ENCODE measurements at regions not wholly inside any gene's neighbourhood (a gene's known extent, or its start where the extent isn't known, plus 50 kb on each side); places are given as distances from the start of the nearest gene placed in this dataset.
"Not testable (repeated sequence)": the region's sequence is repeated elsewhere in the genome, so short reads cannot be mapped to it uniquely, and the experiment has no call there.

DNA sequence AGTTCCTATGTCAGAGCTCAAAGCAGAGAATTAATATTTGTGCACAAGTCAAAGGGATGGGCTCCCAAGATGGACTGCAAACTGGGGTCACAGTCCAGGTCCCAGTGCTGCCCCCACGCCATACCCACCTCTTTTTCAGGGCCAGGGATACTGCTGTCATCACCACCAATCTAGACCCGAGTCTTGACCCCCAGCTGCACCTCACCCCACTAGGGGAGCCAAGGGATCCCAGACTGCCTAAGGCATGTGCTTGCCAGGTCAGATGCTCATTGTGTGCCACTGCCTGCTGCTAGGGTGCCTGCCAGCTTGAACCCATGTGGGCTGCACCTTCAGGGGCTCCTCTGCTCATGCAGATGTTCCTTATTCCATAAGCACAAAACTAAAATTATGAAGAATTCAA, 215.6 kb upstream of the NREP start:
- ChIA-PET POLR2A (no interaction called here), CTCF (no interaction called here)
- H3K4me1 Mint-ChIP-seq (ENCODE audit: low read depth) = no peaks in the 10 kb centered on the region
- no peak overlapping the region for H3K27ac Mint-ChIP-seq
- peaks cover 6% of the 10 kb centered on the region for H3K27me3 Mint-ChIP-seq (ENCODE audit: low read depth)
- H3K36me3 Mint-ChIP-seq (ENCODE audit: low read depth) = no peaks in the 10 kb centered on the region
- DNase-seq (no peak), ATAC-seq (no peak)
- no peaks in the 10 kb centered on the region for H3K9me3 Mint-ChIP-seq (ENCODE audit: insufficient read depth)
- H3K4me3 Mint-ChIP-seq = no peak overlapping the region

DNA sequence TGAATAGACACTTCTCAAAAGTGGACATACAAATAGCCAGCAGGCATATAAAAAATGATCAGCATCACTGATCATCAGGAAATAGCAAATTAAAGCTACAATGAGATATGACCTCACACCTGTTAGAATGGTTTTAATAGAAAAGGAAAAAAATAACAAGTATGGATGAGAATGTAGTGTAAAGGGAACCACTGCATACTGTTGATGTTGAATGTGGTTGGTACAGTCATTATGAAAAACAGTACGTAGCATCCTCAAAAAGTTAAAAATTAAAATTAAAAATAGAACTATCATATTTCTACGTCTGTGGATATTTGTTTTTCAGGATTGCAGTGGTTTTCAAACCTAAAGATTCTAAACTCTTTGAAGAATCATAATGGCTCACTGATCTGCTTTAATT, 215.1 kb upstream of the NREP start:
- ATAC-seq (no peak), DNase-seq (no peak)
- H3K4me3 Mint-ChIP-seq = no peak overlapping the region
- H3K9me3 Mint-ChIP-seq (ENCODE audit: insufficient read depth) = no peaks in the 10 kb centered on the region
- no peak overlapping the region for H3K27ac Mint-ChIP-seq
- no peaks in the 10 kb centered on the region for H3K4me1 Mint-ChIP-seq (ENCODE audit: low read depth)
- no peaks in the 10 kb centered on the region for H3K36me3 Mint-ChIP-seq (ENCODE audit: low read depth)
- ChIA-PET CTCF (no interaction called here), POLR2A (no interaction called here)
- peaks cover 6% of the 10 kb centered on the region for H3K27me3 Mint-ChIP-seq (ENCODE audit: low read depth)

DNA sequence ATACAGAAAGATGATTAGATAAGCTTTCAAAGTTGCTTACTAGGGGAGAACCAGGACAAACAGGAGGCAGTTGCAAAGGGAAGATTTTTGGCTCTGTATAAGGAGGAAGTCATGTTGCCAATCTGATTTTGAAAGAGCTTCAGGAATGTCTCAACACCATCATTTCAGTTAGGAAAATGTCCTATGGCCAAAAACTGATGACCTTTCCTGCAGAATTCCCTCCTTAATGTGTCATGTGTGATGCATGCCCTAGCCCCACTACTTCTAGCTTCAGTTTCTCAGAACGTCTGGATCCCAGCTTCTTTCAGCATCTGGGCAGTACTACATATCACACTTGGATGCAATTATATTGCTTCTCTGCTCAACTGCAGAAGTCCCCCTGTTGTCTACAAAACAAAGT, 211.5 kb upstream of the NREP start:
- H3K27me3 Mint-ChIP-seq (ENCODE audit: low read depth) = peaks cover 2% of the 10 kb centered on the region
- ATAC-seq (no peak), DNase-seq (no peak)
- H3K9me3 Mint-ChIP-seq (ENCODE audit: insufficient read depth) = no peaks in the 10 kb centered on the region
- ChIA-PET POLR2A (no interaction called here), CTCF (no interaction called here)
- H3K36me3 Mint-ChIP-seq (ENCODE audit: low read depth) = no peaks in the 10 kb centered on the region
- H3K27ac Mint-ChIP-seq = no peak overlapping the region
- no peaks in the 10 kb centered on the region for H3K4me1 Mint-ChIP-seq (ENCODE audit: low read depth)
- no peak overlapping the region for H3K4me3 Mint-ChIP-seq

DNA sequence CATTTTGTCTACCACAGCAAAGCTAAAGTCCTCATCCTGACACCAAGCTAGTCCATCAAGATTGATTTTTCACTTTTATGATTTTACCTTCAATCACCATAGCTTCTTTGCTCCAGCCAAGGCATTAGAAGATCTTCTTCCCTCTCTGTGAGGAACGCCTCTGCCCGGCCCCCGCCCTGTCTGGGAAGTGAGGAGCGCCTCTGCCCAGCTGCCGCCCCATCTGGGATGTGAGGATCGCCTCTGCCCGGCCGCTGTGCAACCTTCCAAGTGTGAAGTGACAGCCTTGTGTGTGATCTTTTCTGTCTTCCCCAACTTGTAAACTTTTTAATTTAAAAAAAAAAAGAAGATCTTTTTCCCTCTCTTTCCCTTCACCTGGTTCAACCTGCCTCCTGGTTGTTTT, 210.5 kb upstream of the NREP start:
- Mint-ChIP-seq H3K27ac (no peak overlapping the region), H3K9me3 (ENCODE audit: insufficient read depth) (peaks cover 3% of the 10 kb centered on the region), H3K36me3 (ENCODE audit: low read depth) (no peaks in the 10 kb centered on the region), H3K27me3 (ENCODE audit: low read depth) (peaks cover under 1% of the 10 kb centered on the region), H3K4me3 (no peak overlapping the region), H3K4me1 (ENCODE audit: low read depth) (no peaks in the 10 kb centered on the region)
- no peak for ATAC-seq
- POLR2A ChIA-PET = no interaction called here
- no peak for DNase-seq
- CTCF ChIA-PET = no interaction called here

DNA sequence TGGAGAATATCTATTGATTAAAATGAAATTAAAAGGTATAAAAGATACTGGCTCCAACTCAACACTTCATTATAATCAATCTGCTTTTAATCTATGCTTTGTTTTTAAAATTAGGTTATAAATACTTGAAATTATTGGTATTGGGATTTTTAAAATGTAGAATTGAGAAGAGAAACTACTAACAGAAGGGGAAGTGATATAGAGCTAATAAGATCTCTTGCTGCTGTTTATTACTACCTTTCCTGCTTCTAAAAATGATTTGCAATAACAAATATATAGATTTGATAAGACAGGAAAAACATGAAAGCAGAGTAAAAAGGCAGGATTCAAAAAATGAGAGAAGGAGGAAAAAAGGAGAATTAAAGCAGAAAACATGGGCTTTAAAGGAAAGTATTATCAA, 209.3 kb upstream of the NREP start:
- CTCF ChIA-PET = interaction anchor here (0.7 kb wide), 1 partner anchor 416 kb away, joined by 3 read pairs; no protein-coding TSS in a partner anchor
- no peaks in the 10 kb centered on the region for H3K36me3 Mint-ChIP-seq (ENCODE audit: low read depth)
- ATAC-seq (no peak), DNase-seq (no peak)
- H3K9me3 Mint-ChIP-seq (ENCODE audit: insufficient read depth) = peaks cover 3% of the 10 kb centered on the region
- POLR2A ChIA-PET = no interaction called here
- no peaks in the 10 kb centered on the region for H3K27me3 Mint-ChIP-seq (ENCODE audit: low read depth)
- no peak overlapping the region for H3K27ac Mint-ChIP-seq
- H3K4me3 Mint-ChIP-seq = no peak overlapping the region
- H3K4me1 Mint-ChIP-seq (ENCODE audit: low read depth) = no peaks in the 10 kb centered on the region

DNA sequence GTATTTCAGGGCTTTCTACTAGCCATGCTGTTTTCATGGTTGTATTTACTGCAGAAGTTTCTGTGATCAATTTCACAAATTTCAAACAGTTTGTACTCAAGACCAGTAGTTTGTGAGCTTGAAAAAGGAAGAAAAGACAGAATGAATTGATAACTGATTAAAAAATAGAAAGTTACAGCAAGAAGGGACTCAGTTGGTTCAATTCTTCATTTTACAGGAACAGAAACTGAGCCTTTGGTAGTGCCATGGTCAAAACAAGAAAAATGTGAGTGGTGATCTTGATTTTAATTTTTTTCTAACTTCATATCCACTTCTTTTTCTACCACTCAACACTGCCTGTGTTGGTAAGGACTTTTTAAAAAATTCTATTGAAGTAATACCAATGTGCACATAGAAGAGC, 206.6 kb upstream of the NREP start:
- Mint-ChIP-seq H3K36me3 (ENCODE audit: low read depth) (no peaks in the 10 kb centered on the region), H3K27me3 (ENCODE audit: low read depth) (no peaks in the 10 kb centered on the region), H3K4me1 (ENCODE audit: low read depth) (no peaks in the 10 kb centered on the region), H3K9me3 (ENCODE audit: insufficient read depth) (peaks cover 3% of the 10 kb centered on the region), H3K27ac (no peak overlapping the region), H3K4me3 (no peak overlapping the region)
- DNase-seq (no peak), ATAC-seq (no peak)
- ChIA-PET CTCF (no interaction called here), POLR2A (no interaction called here)

DNA sequence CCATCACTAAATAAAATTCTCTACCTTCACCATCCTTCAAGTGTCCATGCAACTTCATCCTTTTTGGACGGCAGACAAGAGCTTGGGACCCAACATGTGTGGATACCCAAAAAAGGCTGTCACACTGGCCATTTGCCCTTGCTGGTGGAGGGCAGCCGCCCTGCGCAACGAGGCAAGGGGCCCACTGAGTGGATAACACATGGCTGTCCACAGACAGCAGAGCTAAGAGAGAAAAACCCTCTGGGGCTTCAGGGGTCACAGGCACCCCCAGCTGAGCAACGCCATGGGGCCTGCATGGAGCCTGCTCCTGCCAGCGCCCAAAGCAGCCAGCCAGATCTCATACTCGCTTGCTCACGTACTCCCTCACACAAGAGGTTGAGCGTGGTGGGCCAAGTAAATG, 205.9 kb upstream of the NREP start:
- no peak overlapping the region for H3K27ac Mint-ChIP-seq
- ChIA-PET CTCF (no interaction called here), POLR2A (no interaction called here)
- no peaks in the 10 kb centered on the region for H3K36me3 Mint-ChIP-seq (ENCODE audit: low read depth)
- H3K4me3 Mint-ChIP-seq = no peak overlapping the region
- H3K27me3 Mint-ChIP-seq (ENCODE audit: low read depth) = no peaks in the 10 kb centered on the region
- no peak for ATAC-seq
- no peaks in the 10 kb centered on the region for H3K4me1 Mint-ChIP-seq (ENCODE audit: low read depth)
- peaks cover 3% of the 10 kb centered on the region for H3K9me3 Mint-ChIP-seq (ENCODE audit: insufficient read depth)
- DNase-seq = no peak

DNA sequence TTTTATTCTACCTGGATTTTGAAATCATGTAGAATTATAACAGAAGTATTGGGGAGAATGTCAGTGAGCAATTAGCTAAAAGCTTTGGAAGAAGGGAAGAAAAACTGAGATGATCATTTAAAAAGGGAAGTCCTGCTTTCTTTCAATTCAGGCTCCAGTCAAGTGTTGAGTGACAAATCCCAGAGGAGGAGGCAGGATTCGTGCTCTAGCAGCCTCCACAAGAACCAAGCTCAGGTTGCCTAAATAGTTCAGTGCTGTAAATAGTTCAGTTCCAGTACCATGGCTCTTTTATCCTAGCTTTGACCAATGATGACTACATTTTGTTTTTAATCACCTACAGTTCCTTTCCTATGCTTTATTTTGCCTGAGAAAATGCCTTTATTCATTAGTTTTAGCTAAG, 204.9 kb upstream of the NREP start:
- POLR2A ChIA-PET = interaction anchor here (0.5 kb wide), 1 partner anchor 38 kb away, joined by 3 read pairs; no protein-coding TSS in a partner anchor
- Mint-ChIP-seq H3K4me1 (ENCODE audit: low read depth) (no peaks in the 10 kb centered on the region), H3K27me3 (ENCODE audit: low read depth) (no peaks in the 10 kb centered on the region), H3K9me3 (ENCODE audit: insufficient read depth) (peaks cover 3% of the 10 kb centered on the region), H3K36me3 (ENCODE audit: low read depth) (no peaks in the 10 kb centered on the region), H3K27ac (no peak overlapping the region), H3K4me3 (no peak overlapping the region)
- no peak for ATAC-seq
- CTCF ChIA-PET = no interaction called here
- DNase-seq = no peak

DNA sequence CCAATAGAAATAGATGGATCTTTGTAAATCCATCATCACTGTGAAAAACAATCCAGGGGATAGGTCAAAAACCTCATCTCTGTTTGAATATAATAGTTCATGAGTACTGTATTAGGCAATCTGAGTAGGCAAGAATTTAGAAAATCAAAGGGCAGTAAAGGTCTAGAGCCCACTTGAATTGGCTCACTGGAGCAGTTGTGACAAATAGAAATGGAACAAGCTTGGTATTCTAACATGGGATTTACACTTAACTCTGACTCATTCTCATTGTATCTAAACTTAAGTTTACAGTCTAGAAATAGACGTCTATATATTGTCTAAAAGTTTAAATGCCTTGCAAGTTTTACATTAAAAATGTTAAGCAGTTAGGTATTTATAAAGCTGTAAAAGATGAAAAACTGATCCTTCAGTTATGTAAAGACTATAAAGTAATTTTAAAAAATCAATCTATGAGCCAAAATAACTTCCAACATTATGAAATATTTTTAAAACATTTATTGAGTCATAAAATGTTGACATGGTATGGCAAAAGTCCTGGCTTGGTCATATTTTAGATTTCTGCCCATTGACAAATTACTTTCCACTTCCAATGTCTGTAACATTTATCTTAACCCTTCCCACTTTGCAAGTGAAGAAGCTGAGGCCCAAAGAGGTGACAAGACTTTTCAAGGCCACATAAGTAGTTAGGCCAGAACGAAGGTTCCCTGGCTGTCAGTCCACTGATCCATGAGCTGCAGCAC, 203.7 kb upstream of the NREP start:
- DNase-seq (no peak), ATAC-seq (no peak)
- no peaks in the 10 kb centered on the region for H3K27me3 Mint-ChIP-seq (ENCODE audit: low read depth)
- CTCF ChIA-PET = no interaction called here
- no peak overlapping the region for H3K27ac Mint-ChIP-seq
- H3K4me3 Mint-ChIP-seq = no peak overlapping the region
- no peaks in the 10 kb centered on the region for H3K36me3 Mint-ChIP-seq (ENCODE audit: low read depth)
- H3K9me3 Mint-ChIP-seq (ENCODE audit: insufficient read depth) = peaks cover 3% of the 10 kb centered on the region
- POLR2A ChIA-PET = interaction anchor here (0.7 kb wide), 1 partner anchor 10 kb away, joined by 3 read pairs; no protein-coding TSS in a partner anchor
- no peaks in the 10 kb centered on the region for H3K4me1 Mint-ChIP-seq (ENCODE audit: low read depth)

DNA sequence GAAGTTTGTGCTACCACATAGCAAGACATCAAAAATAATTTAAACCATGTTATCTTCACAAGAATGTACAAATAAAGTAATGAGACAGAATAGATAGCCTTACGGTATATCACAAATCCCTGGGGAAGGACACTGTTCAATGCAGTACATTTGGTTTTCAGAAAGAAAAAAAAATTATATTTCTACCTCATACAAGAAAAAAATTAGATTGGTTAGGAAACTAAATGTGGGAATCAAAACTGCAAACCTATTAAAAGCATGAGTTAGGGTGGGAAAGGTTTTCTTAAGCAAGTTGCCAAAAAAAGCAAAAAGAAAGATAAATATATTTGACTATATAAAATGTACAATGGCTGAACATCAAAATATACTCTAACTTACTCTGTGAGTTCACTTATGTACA, 201.9 kb upstream of the NREP start:
- Mint-ChIP-seq H3K36me3 (ENCODE audit: low read depth) (no peaks in the 10 kb centered on the region), H3K4me3 (no peak overlapping the region)
- no peak for DNase-seq

DNA sequence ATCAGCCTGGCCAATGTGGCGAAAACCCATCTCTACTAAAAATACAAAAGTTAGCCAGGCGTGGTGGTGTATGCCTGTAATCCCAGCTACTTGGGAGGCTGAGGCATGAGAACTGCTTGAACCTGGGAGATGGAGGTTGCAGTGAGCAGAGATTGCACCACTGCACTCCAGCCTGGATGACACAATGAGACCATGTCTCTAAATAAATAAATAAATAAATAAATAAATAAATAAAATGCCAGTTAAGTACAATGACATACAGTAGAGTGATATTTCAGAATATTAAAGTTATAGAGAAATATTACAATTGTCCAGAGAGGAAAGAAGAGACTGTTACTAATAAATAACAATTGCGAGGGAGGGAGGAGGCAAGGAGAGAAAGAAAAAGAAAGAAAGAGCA, 199.8 kb upstream of the NREP start:
- H3K27ac Mint-ChIP-seq; DNase-seq; H3K9me3 Mint-ChIP-seq (ENCODE audit: insufficient read depth); H3K36me3 Mint-ChIP-seq (ENCODE audit: low read depth); POLR2A ChIA-PET; ATAC-seq; H3K4me3 Mint-ChIP-seq; H3K4me1 Mint-ChIP-seq (ENCODE audit: low read depth); CTCF ChIA-PET; H3K27me3 Mint-ChIP-seq (ENCODE audit: low read depth): not testable (repeated sequence)

More for the DNA sequence above, 201.9 kb upstream of the NREP start:
- H3K4me1 Mint-ChIP-seq (ENCODE audit: low read depth) = no peaks in the 10 kb centered on the region
- CTCF ChIA-PET = no interaction called here
- no peak overlapping the region for H3K27ac Mint-ChIP-seq
- POLR2A ChIA-PET = no interaction called here
- no peaks in the 10 kb centered on the region for H3K27me3 Mint-ChIP-seq (ENCODE audit: low read depth)
- ATAC-seq = no peak
- H3K9me3 Mint-ChIP-seq (ENCODE audit: insufficient read depth) = peaks cover 3% of the 10 kb centered on the region

DNA sequence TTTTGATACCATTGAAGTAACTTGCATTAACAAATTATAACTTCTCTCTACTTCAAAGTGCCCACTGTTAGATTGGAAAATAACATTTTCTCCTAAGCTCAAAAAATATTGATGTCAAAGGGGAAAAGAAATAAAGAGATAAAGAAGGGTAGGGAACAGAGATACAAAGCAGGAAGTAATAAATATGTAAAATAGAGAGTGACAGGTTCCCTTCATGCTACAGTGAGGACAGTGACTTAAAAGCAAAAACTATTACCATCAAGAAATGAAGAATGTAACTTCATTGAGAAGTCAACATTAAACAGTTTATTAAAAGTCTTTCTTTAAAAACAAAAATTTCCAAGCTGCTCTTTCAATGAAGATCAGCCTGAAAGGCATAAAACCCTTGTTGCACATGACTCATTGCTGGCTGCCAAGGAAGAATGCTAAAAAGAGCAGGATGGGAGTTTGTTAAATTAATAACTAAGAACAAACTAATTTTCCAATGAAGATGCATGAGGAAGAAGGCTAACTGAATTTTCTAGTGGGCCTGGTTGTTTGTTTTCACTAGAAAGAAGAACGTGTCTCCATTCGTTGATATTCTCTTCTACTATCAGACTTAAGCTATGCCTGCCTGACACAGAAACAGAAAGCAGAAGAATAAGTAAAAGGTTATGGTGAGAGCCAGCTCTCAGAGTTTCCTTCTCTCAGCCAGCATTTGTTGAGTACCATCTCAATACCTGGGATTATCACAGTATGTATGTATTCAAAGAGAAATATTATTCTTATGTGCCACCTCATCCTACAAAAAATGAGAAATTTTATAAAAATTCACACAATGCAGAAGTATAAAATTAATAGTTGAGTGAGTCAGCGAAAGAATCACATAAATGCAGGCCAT, 197.8 kb upstream of the NREP start:
- POLR2A ChIA-PET = no interaction called here
- Mint-ChIP-seq H3K27me3 (ENCODE audit: low read depth) (no peaks in the 10 kb centered on the region), H3K4me1 (ENCODE audit: low read depth) (no peaks in the 10 kb centered on the region)

More for the DNA sequence above, 197.8 kb upstream of the NREP start:
- ATAC-seq (no peak), DNase-seq (no peak)
- no peaks in the 10 kb centered on the region for H3K36me3 Mint-ChIP-seq (ENCODE audit: low read depth)
- H3K27ac Mint-ChIP-seq = no peak overlapping the region
- H3K4me3 Mint-ChIP-seq = no peak overlapping the region
- CTCF ChIA-PET = no interaction called here
- H3K9me3 Mint-ChIP-seq (ENCODE audit: insufficient read depth) = no peaks in the 10 kb centered on the region

Data from activated CD8-positive, alpha-beta T cell treated with anti-CD3 and anti-CD28 coated beads, Interleukin-2, amount 10 ng/mL, durations not matched to agents 7 days and 5 days (primary cell).